Keratinocyte (primary cell): ENCODE measurements at regions not wholly inside any gene's neighbourhood (a gene's known extent, or its start where the extent isn't known, plus 50 kb on each side); places are given as distances from the start of the nearest gene placed in this dataset.

Experiments
- EZH2 ChIP-seq: IDR thresholded peaks from one replicate; pipeline ENCODE4 v1.6.1; 2012; ENCODE audit warnings: inconsistent platforms, mild to moderate bottlenecking, low read length, moderate library complexity
- TF ChIP-seq, protein P1 (sequence below), 3 experiments: IDR thresholded peaks in 1 of 3; conservative IDR thresholded peaks in 1 of 3; optimal IDR thresholded peaks in 1 of 3; 2 replicates in 2 of 3; 3 replicates in 1 of 3; pipeline versions ENCODE3 to v1.5.1; 2011; ENCODE audit warnings: low read length in 3 of 3, mild to moderate bottlenecking in 3 of 3, moderate library complexity in 2 of 3, control low read depth in 1 of 3, inconsistent platforms in 1 of 3; ENCODE audit not compliant: insufficient read depth in 2 of 3; ENCODE audit errors: extremely low read depth in 1 of 3

DNA sequence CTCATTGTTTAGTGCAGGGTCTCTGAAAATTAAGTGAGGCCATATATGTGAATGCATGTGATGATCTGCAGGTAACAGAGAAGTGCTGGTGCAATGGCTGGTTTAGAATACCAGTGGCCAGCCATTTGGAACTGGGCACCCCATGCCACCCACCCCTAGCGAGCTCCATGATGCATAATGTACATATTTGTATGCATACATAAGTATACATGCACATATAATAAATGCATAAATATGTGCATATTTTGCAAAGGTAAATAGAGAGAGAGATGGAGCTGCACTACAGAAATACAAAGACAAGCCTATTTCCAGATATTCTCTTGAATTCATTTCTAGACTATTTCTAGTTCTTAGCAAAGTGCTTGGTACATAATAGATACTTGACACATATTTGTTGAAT, 68.5 kb upstream of the IGSF21 start:
- TF ChIP-seq, protein P1, sequence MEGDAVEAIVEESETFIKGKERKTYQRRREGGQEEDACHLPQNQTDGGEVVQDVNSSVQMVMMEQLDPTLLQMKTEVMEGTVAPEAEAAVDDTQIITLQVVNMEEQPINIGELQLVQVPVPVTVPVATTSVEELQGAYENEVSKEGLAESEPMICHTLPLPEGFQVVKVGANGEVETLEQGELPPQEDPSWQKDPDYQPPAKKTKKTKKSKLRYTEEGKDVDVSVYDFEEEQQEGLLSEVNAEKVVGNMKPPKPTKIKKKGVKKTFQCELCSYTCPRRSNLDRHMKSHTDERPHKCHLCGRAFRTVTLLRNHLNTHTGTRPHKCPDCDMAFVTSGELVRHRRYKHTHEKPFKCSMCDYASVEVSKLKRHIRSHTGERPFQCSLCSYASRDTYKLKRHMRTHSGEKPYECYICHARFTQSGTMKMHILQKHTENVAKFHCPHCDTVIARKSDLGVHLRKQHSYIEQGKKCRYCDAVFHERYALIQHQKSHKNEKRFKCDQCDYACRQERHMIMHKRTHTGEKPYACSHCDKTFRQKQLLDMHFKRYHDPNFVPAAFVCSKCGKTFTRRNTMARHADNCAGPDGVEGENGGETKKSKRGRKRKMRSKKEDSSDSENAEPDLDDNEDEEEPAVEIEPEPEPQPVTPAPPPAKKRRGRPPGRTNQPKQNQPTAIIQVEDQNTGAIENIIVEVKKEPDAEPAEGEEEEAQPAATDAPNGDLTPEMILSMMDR (optimal IDR thresholded peaks at IDR 0.05 in 1 of 3, IDR thresholded peaks at IDR 0.05 in 1 of 3, conservative IDR thresholded peaks at IDR 0.05 in 1 of 3; ENCODE audit: extremely low read depth in 1 of 3, insufficient read depth in 2 of 3, low read length in 3 of 3), result no peak
- no peak for TF ChIP-seq EZH2
